Liver (tissue), 7 donors: ENCODE measurements at regions not wholly inside any gene's neighbourhood (a gene's known extent, or its start where the extent isn't known, plus 50 kb on each side); places are given as distances from the start of the nearest gene placed in this dataset.

ENCODE experiments used
- DNase-seq: peaks from one replicate; pipeline ENCODE4 v3.0.0-alpha.2; 2017; ENCODE audit warnings: low spot score
- H3K27ac ChIP-seq, 2 donors: one replicate each; pipeline ENCODE4 v1.7.0; 2013; ENCODE audit warnings: inconsistent platforms in 2 of 2, low read length in 2 of 2, control low read depth in 1 of 2, low read depth in 1 of 2, mild to moderate bottlenecking in 1 of 2
- H3K27me3 ChIP-seq, 4 donors: one replicate each; pipeline versions ENCODE4 v1.6.1 to v1.7.0; 2013; ENCODE audit warnings: low read length in 3 of 4, inconsistent platforms in 1 of 4, mild to moderate bottlenecking in 1 of 4, moderate library complexity in 1 of 4; ENCODE audit not compliant: control insufficient read depth in 4 of 4, insufficient read depth in 4 of 4
- H3K36me3 ChIP-seq, 4 donors: one replicate each; pipeline versions ENCODE4 v1.6.1 to v1.7.0; 2013; ENCODE audit warnings: low read length in 3 of 4, mild to moderate bottlenecking in 3 of 4, low read depth in 1 of 4, moderate library complexity in 1 of 4; ENCODE audit not compliant: control insufficient read depth in 4 of 4, insufficient read depth in 3 of 4
- H3K4me1 ChIP-seq, 4 donors: one replicate each; pipeline versions ENCODE4 v1.6.1 to v1.7.0; 2013; ENCODE audit warnings: low read length in 3 of 4, mild to moderate bottlenecking in 3 of 4, moderate library complexity in 1 of 4; ENCODE audit not compliant: control insufficient read depth in 4 of 4, insufficient read depth in 4 of 4
- H3K4me3 ChIP-seq, 3 donors: one replicate each; pipeline versions ENCODE4 v1.6.1 to v1.7.0; 2013; ENCODE audit warnings: low read length in 3 of 3, control low read depth in 1 of 3, low read depth in 1 of 3, mild to moderate bottlenecking in 1 of 3
- H3K9ac ChIP-seq, 2 donors: one replicate each; pipeline ENCODE4 v1.7.0; 2013; ENCODE audit warnings: low read length in 2 of 2, mild to moderate bottlenecking in 2 of 2, moderate library complexity in 2 of 2, control low read depth in 1 of 2, low read depth in 1 of 2
- H3K9me3 ChIP-seq, 4 donors: one replicate each; pipeline versions ENCODE4 v1.6.1 to v1.7.0; 2013; ENCODE audit warnings: low read length in 3 of 4; ENCODE audit not compliant: control insufficient read depth in 4 of 4
- EGR1 ChIP-seq, 2 donors: IDR thresholded peaks; 2 replicates each; pipeline ENCODE4 v1.6.1; 2016 to 2018; ENCODE audit warnings: antibody characterized with exemption in 2 of 2, low read depth in 2 of 2
- FOXA1 ChIP-seq: IDR thresholded peaks from 2 replicates; pipeline ENCODE4 v1.6.1; 2016; ENCODE audit warnings: antibody characterized with exemption
- FOXA2 ChIP-seq: IDR thresholded peaks from 2 replicates; pipeline ENCODE4 v1.6.1; 2016; ENCODE audit warnings: antibody characterized with exemption
- GABPA ChIP-seq, 2 donors: IDR thresholded peaks in 1 of 2; conservative IDR thresholded peaks in 1 of 2; 2 replicates each; pipeline ENCODE4 v1.6.1; 2016; ENCODE audit warnings: antibody characterized with exemption in 2 of 2, mild to moderate bottlenecking in 1 of 2, moderate library complexity in 1 of 2
- HNF4A ChIP-seq, 2 donors: conservative IDR thresholded peaks; 2 replicates each; pipeline ENCODE4 v1.6.1; 2016; ENCODE audit warnings: antibody characterized with exemption in 2 of 2, mild to moderate bottlenecking in 2 of 2
- HNF4G ChIP-seq: IDR thresholded peaks from 2 replicates; pipeline ENCODE4 v1.6.1; 2016; ENCODE audit warnings: antibody characterized with exemption
- JUND ChIP-seq, 2 donors: IDR thresholded peaks; 2 replicates each; pipeline ENCODE4 v1.6.1; 2016; ENCODE audit warnings: antibody characterized with exemption in 2 of 2
- NR2F2 ChIP-seq: IDR thresholded peaks from 2 replicates; pipeline ENCODE4 v1.6.1; 2016; ENCODE audit warnings: antibody characterized with exemption
- RAD21 ChIP-seq, 2 donors: IDR thresholded peaks; 2 replicates each; pipeline ENCODE4 v1.6.1; 2016; ENCODE audit warnings: antibody characterized with exemption in 2 of 2, mild to moderate bottlenecking in 2 of 2
- RXRA ChIP-seq, 2 donors: IDR thresholded peaks; 2 replicates each; pipeline ENCODE4 v1.6.1; 2017 to 2018; ENCODE audit warnings: antibody characterized with exemption in 2 of 2, mild to moderate bottlenecking in 1 of 2
- SP1 ChIP-seq: IDR thresholded peaks from 2 replicates; pipeline ENCODE4 v1.6.1; 2018; ENCODE audit warnings: antibody characterized with exemption, mild to moderate bottlenecking
- TAF1 ChIP-seq: conservative IDR thresholded peaks from 2 replicates; pipeline ENCODE4 v1.6.1; 2016; ENCODE audit warnings: antibody characterized with exemption, mild to moderate bottlenecking
- YY1 ChIP-seq: IDR thresholded peaks from 2 replicates; pipeline ENCODE4 v1.6.1; 2016; ENCODE audit warnings: antibody characterized with exemption, mild to moderate bottlenecking
- WGBS: extraction: QIAGEN DNeasy Blood & Tissue Kit; methylation state at CpG from one replicate; pipeline ENCODE4 v1.1.7; 2013; 5-methylcytosine and 5-hydroxymethylcytosine counted together
- TF ChIP-seq, protein P1 (sequence below): IDR thresholded peaks from 2 replicates; pipeline ENCODE4 v1.6.1; 2016; ENCODE audit warnings: antibody characterized with exemption, mild to moderate bottlenecking
- TF ChIP-seq, protein P2 (sequence below): IDR thresholded peaks from 2 replicates; pipeline ENCODE4 v1.6.1; 2016; ENCODE audit warnings: antibody characterized with exemption
- TF ChIP-seq, protein P3 (sequence below): IDR thresholded peaks from 2 replicates; pipeline ENCODE4 v1.6.1; 2016; ENCODE audit warnings: antibody characterized with exemption
- TF ChIP-seq, protein P4 (sequence below): IDR thresholded peaks from 2 replicates; pipeline ENCODE4 v1.6.1; 2016; ENCODE audit warnings: antibody characterized with exemption
- donor health status: healthy.
- donor health status: healthy.
- donor health status: healthy.
- donor health status: healthy.

DNA sequence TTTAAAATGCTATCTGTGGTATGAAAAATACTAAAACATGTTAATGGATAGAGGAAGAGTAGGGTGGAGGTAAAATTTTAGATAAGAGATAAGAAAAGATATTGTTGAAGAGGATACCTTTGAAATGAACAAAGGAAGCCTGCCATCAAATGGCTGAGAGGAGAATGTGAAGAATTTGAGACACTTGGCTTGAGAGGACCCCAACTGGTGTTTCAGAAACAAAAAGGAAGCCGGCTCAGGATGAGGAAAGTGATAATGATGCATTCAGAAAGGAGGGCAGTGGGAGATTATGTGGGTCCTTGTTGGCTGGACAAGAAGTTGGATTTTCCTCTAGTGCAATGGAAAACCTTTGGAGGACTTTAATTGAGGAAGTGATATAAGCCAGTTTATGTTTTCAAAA lies 264.4 kb downstream of the DUSP6 start:
- TF ChIP-seq SP1 (no peak), HNF4G (no peak), NR2F2 (no peak), JUND (IDR thresholded peaks at IDR 0.05) (no peak), RXRA (IDR thresholded peaks at IDR 0.05) (no peak), YY1 (no peak), FOXA1 (no peak), TAF1 (no peak), RAD21 (IDR thresholded peaks at IDR 0.05) (no peak)
- TF ChIP-seq, protein P1, sequence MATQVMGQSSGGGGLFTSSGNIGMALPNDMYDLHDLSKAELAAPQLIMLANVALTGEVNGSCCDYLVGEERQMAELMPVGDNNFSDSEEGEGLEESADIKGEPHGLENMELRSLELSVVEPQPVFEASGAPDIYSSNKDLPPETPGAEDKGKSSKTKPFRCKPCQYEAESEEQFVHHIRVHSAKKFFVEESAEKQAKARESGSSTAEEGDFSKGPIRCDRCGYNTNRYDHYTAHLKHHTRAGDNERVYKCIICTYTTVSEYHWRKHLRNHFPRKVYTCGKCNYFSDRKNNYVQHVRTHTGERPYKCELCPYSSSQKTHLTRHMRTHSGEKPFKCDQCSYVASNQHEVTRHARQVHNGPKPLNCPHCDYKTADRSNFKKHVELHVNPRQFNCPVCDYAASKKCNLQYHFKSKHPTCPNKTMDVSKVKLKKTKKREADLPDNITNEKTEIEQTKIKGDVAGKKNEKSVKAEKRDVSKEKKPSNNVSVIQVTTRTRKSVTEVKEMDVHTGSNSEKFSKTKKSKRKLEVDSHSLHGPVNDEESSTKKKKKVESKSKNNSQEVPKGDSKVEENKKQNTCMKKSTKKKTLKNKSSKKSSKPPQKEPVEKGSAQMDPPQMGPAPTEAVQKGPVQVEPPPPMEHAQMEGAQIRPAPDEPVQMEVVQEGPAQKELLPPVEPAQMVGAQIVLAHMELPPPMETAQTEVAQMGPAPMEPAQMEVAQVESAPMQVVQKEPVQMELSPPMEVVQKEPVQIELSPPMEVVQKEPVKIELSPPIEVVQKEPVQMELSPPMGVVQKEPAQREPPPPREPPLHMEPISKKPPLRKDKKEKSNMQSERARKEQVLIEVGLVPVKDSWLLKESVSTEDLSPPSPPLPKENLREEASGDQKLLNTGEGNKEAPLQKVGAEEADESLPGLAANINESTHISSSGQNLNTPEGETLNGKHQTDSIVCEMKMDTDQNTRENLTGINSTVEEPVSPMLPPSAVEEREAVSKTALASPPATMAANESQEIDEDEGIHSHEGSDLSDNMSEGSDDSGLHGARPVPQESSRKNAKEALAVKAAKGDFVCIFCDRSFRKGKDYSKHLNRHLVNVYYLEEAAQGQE, result no peak
- TF ChIP-seq, protein P2, sequence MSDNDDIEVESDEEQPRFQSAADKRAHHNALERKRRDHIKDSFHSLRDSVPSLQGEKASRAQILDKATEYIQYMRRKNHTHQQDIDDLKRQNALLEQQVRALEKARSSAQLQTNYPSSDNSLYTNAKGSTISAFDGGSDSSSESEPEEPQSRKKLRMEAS, result no peak
- H3K4me1 ChIP-seq, result peaks cover 0 to 7% (median 0%) of the 10 kb centered on the region in 4 donors
- no peaks in the 10 kb centered on the region for H3K36me3 ChIP-seq
- 89% methylated on average over 1 of the region's 1 CpG for WGBS
- no peaks in the 10 kb centered on the region for H3K27me3 ChIP-seq
- no peak overlapping the region for H3K27ac ChIP-seq
- DNase-seq, result no peak
- peaks cover 0 to 8% (median 1%) of the 10 kb centered on the region in 4 donors for H3K9me3 ChIP-seq
- H3K9ac ChIP-seq, result no peak overlapping the region
- no peak overlapping the region for H3K4me3 ChIP-seq

DNA sequence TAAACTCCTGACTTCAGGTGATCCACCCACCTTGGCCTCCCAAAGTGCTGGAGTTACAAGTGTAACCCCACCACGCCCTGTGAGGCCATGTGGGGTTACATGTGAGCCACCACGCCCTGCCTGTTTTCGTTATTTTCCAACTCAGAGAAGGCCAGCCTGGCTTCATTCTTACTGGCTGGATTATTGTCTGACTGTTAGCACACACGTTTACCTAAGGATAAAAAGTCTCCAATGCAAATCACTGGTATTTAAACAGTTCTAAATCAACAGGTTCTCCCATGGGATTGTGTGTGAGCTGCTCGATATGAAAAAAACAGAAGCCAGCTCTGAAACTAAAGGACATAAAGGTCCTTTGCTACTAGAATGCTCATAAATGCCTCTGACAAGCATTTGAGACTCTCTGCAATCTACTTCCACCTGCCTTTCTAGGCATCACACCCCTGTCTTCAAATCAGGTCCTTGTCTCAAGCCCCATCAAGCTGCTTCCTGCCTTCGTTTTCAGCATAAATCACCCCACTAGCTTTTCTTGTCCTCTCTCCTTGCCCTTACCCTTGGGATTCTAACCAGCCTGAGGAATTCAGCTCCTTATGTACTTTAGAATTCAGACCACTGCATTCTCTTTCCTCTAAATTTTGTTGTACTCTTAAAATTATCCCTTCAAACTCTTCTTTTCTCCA lies 265.0 kb downstream of the DUSP6 start:
- TF ChIP-seq NR2F2 (no peak), SP1 (no peak), RAD21 (IDR thresholded peaks at IDR 0.05) (peak in 1 of 2 donors; percentile 28), GABPA (IDR thresholded peaks at IDR 0.05 in 1 of 2, conservative IDR thresholded peaks at IDR 0.05 in 1 of 2) (no peak), FOXA2 (peak; percentile 57), YY1 (no peak), HNF4A (conservative IDR thresholded peaks at IDR 0.05) (peak in 1 of 2 donors; percentile 26), RXRA (IDR thresholded peaks at IDR 0.05) (peak in 1 of 2 donors; percentile 33), FOXA1 (no peak), EGR1 (IDR thresholded peaks at IDR 0.05; ENCODE audit: low read depth in 2 of 2) (no peak)
- TF ChIP-seq, protein P2, result no peak
- TF ChIP-seq, protein P3, sequence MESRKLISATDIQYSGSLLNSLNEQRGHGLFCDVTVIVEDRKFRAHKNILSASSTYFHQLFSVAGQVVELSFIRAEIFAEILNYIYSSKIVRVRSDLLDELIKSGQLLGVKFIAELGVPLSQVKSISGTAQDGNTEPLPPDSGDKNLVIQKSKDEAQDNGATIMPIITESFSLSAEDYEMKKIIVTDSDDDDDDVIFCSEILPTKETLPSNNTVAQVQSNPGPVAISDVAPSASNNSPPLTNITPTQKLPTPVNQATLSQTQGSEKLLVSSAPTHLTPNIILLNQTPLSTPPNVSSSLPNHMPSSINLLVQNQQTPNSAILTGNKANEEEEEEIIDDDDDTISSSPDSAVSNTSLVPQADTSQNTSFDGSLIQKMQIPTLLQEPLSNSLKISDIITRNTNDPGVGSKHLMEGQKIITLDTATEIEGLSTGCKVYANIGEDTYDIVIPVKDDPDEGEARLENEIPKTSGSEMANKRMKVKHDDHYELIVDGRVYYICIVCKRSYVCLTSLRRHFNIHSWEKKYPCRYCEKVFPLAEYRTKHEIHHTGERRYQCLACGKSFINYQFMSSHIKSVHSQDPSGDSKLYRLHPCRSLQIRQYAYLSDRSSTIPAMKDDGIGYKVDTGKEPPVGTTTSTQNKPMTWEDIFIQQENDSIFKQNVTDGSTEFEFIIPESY, result no peak
- TF ChIP-seq, protein P4, sequence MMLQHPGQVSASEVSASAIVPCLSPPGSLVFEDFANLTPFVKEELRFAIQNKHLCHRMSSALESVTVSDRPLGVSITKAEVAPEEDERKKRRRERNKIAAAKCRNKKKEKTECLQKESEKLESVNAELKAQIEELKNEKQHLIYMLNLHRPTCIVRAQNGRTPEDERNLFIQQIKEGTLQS, result no peak
- Histone ChIP-seq H3K27ac (no peak overlapping the region), H3K9me3 (peaks cover 0 to 8% (median 1%) of the 10 kb centered on the region in 4 donors), H3K9ac (no peak overlapping the region), H3K36me3 (no peaks in the 10 kb centered on the region), H3K4me3 (no peak overlapping the region), H3K27me3 (no peaks in the 10 kb centered on the region), H3K4me1 (peaks cover 0 to 7% (median 0%) of the 10 kb centered on the region in 4 donors)
- 38% methylated on average over 6 of the region's 6 CpGs for WGBS
- DNase-seq, result no peak
